Prostate gland (tissue), 1 donor: ENCODE measurements at regions not wholly inside any gene's neighbourhood (a gene's known extent, or its start where the extent isn't known, plus 50 kb on each side); places are given as distances from the start of the nearest gene placed in this dataset.

Experiments
- POLR2A ChIP-seq: fragments of 450-650 bp; IDR thresholded peaks from one replicate; pipeline ENCODE4 v1.6.1; 2016; ENCODE audit warnings: antibody characterized with exemption, mild to moderate bottlenecking
- POLR2AphosphoS5 ChIP-seq: sonication (generic); formaldehyde crosslinking; IDR thresholded peaks from one replicate; pipeline ENCODE4 v1.6.1; 2017; ENCODE audit warnings: antibody characterized with exemption

DNA sequence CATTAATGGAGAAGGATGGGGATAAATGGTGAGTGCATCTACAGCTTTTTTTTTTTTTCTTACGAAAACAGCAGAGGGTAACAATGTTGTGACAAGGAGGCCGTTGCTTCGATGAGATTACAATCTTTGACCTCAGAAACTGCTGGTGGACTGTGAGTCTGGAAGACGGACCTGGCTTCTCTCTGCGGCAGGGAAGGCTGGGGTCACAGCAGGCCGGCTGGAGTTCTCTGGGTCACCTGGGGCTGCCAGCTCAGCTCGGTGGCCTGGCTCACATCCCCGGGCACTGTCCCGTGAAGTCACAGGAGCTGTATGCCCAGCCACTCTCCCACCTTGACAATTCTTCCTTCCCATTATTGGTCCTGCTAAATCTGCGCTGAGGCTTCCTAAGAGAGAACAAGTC, 160.8 kb downstream of the ACKR3 start:
- TF ChIP-seq POLR2AphosphoS5 (no peak), POLR2A (no peak)
